ENCODE measurements at regions not wholly inside any gene's neighbourhood (a gene's known extent, or its start where the extent isn't known, plus 50 kb on each side); places are given as distances from the start of the nearest gene placed in this dataset.

DNA sequence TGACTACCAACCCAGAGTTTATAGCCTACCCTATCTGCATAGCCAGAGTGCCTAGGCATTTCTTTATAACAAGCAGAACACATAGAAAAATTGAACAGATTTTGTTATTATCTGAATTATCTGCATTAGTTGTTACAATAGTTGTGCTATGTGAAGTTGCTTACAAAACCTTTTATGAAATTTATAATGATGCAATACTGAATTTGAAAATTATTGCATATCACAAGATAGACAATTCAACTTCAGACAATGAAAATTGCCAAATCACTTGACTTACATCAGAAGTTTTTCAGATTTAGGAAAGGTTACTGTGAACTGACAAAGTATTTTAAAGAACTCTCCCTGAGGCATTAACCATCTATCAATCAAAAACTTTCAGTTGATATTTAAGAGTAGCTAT, 437.9 kb upstream of the PIK3C3 start:
- CTCF ChIA-PET = no interaction called here
- Histone ChIP-seq H3K9me2 (replicated peaks; ENCODE audit: low read length) (no peaks in the 10 kb centered on the region), H2AFZ (ENCODE audit: low read length) (no peak overlapping the region), H3K4me1 (ENCODE audit: insufficient read depth, low read length) (no peaks in the 10 kb centered on the region), H3K9ac (ENCODE audit: low read length) (no peak overlapping the region), H3K4me3 (ENCODE audit: low read length) (no peak overlapping the region), H3K27me3 (ENCODE audit: low read length) (no peaks in the 10 kb centered on the region), H3K9me3 (ENCODE audit: low read length) (no peaks in the 10 kb centered on the region), H3F3A (ENCODE audit: low read length, unreplicated experiment) (no peaks in the 10 kb centered on the region), H3K79me2 (ENCODE audit: low read length) (no peaks in the 10 kb centered on the region), H3K27ac (ENCODE audit: low read length) (no peak overlapping the region), H3K36me3 (ENCODE audit: low read depth, low read length) (no peaks in the 10 kb centered on the region), H4K20me1 (ENCODE audit: low read length) (no peaks in the 10 kb centered on the region), H3K4me2 (ENCODE audit: low read length) (no peak overlapping the region)
- intact Hi-C loops (cut with micrococcal nuclease) = no loop called here
- ATAC-seq = no peak
- DNase-seq = no peak
- POLR2A ChIA-PET (ENCODE audit: unreplicated experiment) = interaction anchor here (0.6 kb wide), 1 partner anchor 28 kb away, joined by 3 read pairs; no protein-coding TSS in a partner anchor
- TF ChIP-seq EZH2 (IDR thresholded peaks at IDR 0.05; ENCODE audit: low read length, unreplicated experiment) (no peak), EZH2phosphoT487 (IDR thresholded peaks at IDR 0.05; ENCODE audit: borderline replicate concordance, low read length) (no peak)
- TF ChIP-seq, protein P1, sequence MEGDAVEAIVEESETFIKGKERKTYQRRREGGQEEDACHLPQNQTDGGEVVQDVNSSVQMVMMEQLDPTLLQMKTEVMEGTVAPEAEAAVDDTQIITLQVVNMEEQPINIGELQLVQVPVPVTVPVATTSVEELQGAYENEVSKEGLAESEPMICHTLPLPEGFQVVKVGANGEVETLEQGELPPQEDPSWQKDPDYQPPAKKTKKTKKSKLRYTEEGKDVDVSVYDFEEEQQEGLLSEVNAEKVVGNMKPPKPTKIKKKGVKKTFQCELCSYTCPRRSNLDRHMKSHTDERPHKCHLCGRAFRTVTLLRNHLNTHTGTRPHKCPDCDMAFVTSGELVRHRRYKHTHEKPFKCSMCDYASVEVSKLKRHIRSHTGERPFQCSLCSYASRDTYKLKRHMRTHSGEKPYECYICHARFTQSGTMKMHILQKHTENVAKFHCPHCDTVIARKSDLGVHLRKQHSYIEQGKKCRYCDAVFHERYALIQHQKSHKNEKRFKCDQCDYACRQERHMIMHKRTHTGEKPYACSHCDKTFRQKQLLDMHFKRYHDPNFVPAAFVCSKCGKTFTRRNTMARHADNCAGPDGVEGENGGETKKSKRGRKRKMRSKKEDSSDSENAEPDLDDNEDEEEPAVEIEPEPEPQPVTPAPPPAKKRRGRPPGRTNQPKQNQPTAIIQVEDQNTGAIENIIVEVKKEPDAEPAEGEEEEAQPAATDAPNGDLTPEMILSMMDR (conservative IDR thresholded peaks at IDR 0.05; ENCODE audit: low read depth, low read length) = no peak
- no TSS peak for BruUV-seq (replicated peaks)

DNA sequence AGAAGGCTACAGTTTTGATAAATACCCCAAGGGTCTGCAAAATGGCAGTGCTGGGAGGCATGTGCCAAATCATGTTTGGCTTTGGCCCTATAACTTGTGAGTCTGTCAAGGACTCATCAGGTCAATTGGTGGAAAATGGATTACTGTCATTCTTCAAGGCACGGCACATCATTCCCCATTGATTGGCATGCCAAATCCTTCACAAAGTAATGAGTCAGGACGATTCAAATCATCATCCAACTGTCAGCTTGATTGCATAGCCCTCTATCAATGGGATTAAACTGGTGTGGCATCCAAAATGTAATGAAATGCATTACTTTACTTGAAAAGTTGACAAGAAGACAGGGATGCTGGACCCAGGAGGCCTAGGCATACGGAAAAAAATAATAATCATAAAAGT, 441.6 kb upstream of the PIK3C3 start:
- no peaks in the 10 kb centered on the region for H3K4me1 ChIP-seq (ENCODE audit: insufficient read depth, low read length)
- intact Hi-C loops (cut with micrococcal nuclease) = no loop called here
- ATAC-seq = no peak

DNA sequence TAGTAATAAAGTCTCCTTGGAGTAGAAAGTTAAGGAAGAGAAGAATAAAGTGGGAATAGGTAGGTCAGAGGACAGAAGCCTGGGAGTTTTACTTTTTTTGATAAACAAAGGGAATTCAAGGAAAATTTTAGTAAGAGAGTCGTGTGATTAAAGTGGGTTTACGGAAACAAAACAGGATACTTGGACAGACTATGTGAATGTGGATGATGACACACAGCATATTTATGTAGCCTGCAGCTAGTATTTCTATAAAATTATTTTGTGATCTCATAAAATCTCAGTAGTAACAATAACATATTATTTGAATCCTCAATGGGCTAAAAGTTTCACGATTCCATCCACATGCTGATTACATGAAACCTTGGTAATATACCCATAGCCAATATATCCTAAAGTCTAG, 450.7 kb upstream of the PIK3C3 start:
- H4K20me1 ChIP-seq (ENCODE audit: low read length) = no peaks in the 10 kb centered on the region
- no peaks in the 10 kb centered on the region for H3K27me3 ChIP-seq (ENCODE audit: low read length)
- peak overlapping the region; percentile 76 for H3K9ac ChIP-seq (ENCODE audit: low read length)
- no peaks in the 10 kb centered on the region for H3K79me2 ChIP-seq (ENCODE audit: low read length)
- peak overlapping the region; percentile 56 for H3K4me2 ChIP-seq (ENCODE audit: low read length)
- no peaks in the 10 kb centered on the region for H3K9me3 ChIP-seq (ENCODE audit: low read length)
- peak overlapping the region; percentile 99 for H3K27ac ChIP-seq (ENCODE audit: low read length)
- ChIA-PET CTCF (no interaction called here), POLR2A (ENCODE audit: unreplicated experiment) (no interaction called here)
- no peaks in the 10 kb centered on the region for H3F3A ChIP-seq (ENCODE audit: low read length, unreplicated experiment)
- DNase-seq (peak; percentile 64), ATAC-seq (peak; percentile 58)
- intact Hi-C loops (cut with micrococcal nuclease) = loop anchor here (1.0 kb wide), 3 partner anchors 41 to 109 kb away; no protein-coding TSS in a partner anchor
- H3K4me1 ChIP-seq (ENCODE audit: insufficient read depth, low read length) = peaks cover 29% of the 10 kb centered on the region
- no peaks in the 10 kb centered on the region for H3K36me3 ChIP-seq (ENCODE audit: low read depth, low read length)
- H3K4me3 ChIP-seq (ENCODE audit: low read length) = 0 out of 2 replicates have a peak overlapping the region, but pooled peaks have one; percentile 32
- no peaks in the 10 kb centered on the region for H3K9me2 ChIP-seq (replicated peaks; ENCODE audit: low read length)
- H2AFZ ChIP-seq (ENCODE audit: low read length) = no peak overlapping the region
- TF ChIP-seq, protein P1 (conservative IDR thresholded peaks at IDR 0.05; ENCODE audit: low read depth, low read length) = no peak
- TF ChIP-seq EZH2 (IDR thresholded peaks at IDR 0.05; ENCODE audit: low read length, unreplicated experiment) = no peak
- BruUV-seq (replicated peaks) = no TSS peak

More for the DNA sequence above, 441.6 kb upstream of the PIK3C3 start:
- Histone ChIP-seq H3K36me3 (ENCODE audit: low read depth, low read length) (no peaks in the 10 kb centered on the region), H3K9me3 (ENCODE audit: low read length) (no peaks in the 10 kb centered on the region), H3K9me2 (replicated peaks; ENCODE audit: low read length) (no peaks in the 10 kb centered on the region), H3F3A (ENCODE audit: low read length, unreplicated experiment) (no peaks in the 10 kb centered on the region), H3K27ac (ENCODE audit: low read length) (no peak overlapping the region), H3K79me2 (ENCODE audit: low read length) (no peaks in the 10 kb centered on the region), H4K20me1 (ENCODE audit: low read length) (no peaks in the 10 kb centered on the region), H3K9ac (ENCODE audit: low read length) (no peak overlapping the region), H2AFZ (ENCODE audit: low read length) (no peak overlapping the region), H3K4me3 (ENCODE audit: low read length) (no peak overlapping the region), H3K4me2 (ENCODE audit: low read length) (no peak overlapping the region), H3K27me3 (ENCODE audit: low read length) (no peaks in the 10 kb centered on the region)
- ChIA-PET POLR2A (ENCODE audit: unreplicated experiment) (no interaction called here), CTCF (no interaction called here)
- TF ChIP-seq EZH2 (IDR thresholded peaks at IDR 0.05; ENCODE audit: low read length, unreplicated experiment) = no peak
- no peak for TF ChIP-seq EZH2phosphoT487 (IDR thresholded peaks at IDR 0.05; ENCODE audit: borderline replicate concordance, low read length)
- TF ChIP-seq, protein P1 (conservative IDR thresholded peaks at IDR 0.05; ENCODE audit: low read depth, low read length) = no peak
- DNase-seq = no peak
- no TSS peak for BruUV-seq (replicated peaks)
